Tibial artery (tissue), 4 donors: ENCODE measurements at regions not wholly inside any gene's neighbourhood (a gene's known extent, or its start where the extent isn't known, plus 50 kb on each side); places are given as distances from the start of the nearest gene placed in this dataset.

Source experiments
- DNase-seq, 2 donors: peaks; one replicate each; pipeline ENCODE4 v3.0.0-alpha.2; 2019
- H3K27ac ChIP-seq, 2 donors: fragments of 200-600 bp; sonication (generic) in 1 of 2; 1 replicate in 1 of 2; 2 replicates in 1 of 2; pipeline ENCODE4 v1.5.1; 2018 to 2019; ENCODE audit warnings: mild to moderate bottlenecking in 1 of 2
- H3K27me3 ChIP-seq, 2 donors: fragments of 200-600 bp; sonication (generic) in 1 of 2; one replicate each; pipeline versions ENCODE4 v1.5.1 to v1.6.0; 2016 to 2019
- H3K36me3 ChIP-seq, 3 donors: fragments of 200-600 bp; sonication (generic) in 2 of 3; one replicate each; pipeline ENCODE4 v1.5.1; 2016 to 2019; ENCODE audit warnings: mild to moderate bottlenecking in 2 of 3
- H3K4me1 ChIP-seq, 4 donors: fragments of 200-600 bp; sonication (generic) in 2 of 4; 1 replicate in 3 of 4; 2 replicates in 1 of 4; pipeline ENCODE4 v1.5.1; 2016 to 2019
- H3K4me3 ChIP-seq, 2 donors: fragments of 200-600 bp; sonication (generic) in 1 of 2; 1 replicate in 1 of 2; 2 replicates in 1 of 2; pipeline ENCODE4 v1.5.1; 2018 to 2019; ENCODE audit warnings: mild to moderate bottlenecking in 2 of 2
- H3K9me3 ChIP-seq, 3 donors: fragments of 200-600 bp; sonication (generic) in 1 of 3; one replicate each; pipeline ENCODE4 v1.5.1; 2016 to 2019
- CTCF ChIP-seq, 2 experiments: fragments of 200-600 bp in 1 of 2; fragments of 450-650 bp in 1 of 2; IDR thresholded peaks; one replicate each; pipeline ENCODE4 v1.5.1; 2017 to 2019; ENCODE audit warnings: antibody characterized with exemption in 2 of 2, mild to moderate bottlenecking in 1 of 2, moderate library complexity in 1 of 2
- intact Hi-C: fragments of 100-400 bp; cut with DNase I; formaldehyde crosslinking; loops from one replicate; pipeline ENCODE4 v1.15.0; 2023; ENCODE audit warnings: low total_unique reads

- no peak for TF ChIP-seq CTCF (IDR thresholded peaks at IDR 0.05)
- intact Hi-C loops = no loop called here
- Histone ChIP-seq H3K27ac (no peak overlapping the region), H3K36me3 (no peaks in the 10 kb centered on the region), H3K9me3 (no peaks in the 10 kb centered on the region), H3K4me3 (no peak overlapping the region), H3K27me3 (no peaks in the 10 kb centered on the region), H3K4me1 (peaks cover 0 to 9% (median 3%) of the 10 kb centered on the region in 4 donors)
- DNase-seq = no peak
Observed at GRCh38 chr14:92263681-92264080, 59.3 kb upstream of the SLC24A4 start.

GRCh38 chr14:92264195-92264594 lies 58.8 kb upstream of the SLC24A4 start:
- no peak overlapping the region for H3K27ac ChIP-seq
- no peak for TF ChIP-seq CTCF (IDR thresholded peaks at IDR 0.05)
- no peak for DNase-seq

GRCh38 chr14:92266216-92266615 lies 56.7 kb upstream of the SLC24A4 start:
- no peak for DNase-seq
- TF ChIP-seq CTCF (IDR thresholded peaks at IDR 0.05) = no peak

More at GRCh38 chr14:92264195-92264594, 58.8 kb upstream of the SLC24A4 start:
- Histone ChIP-seq H3K27me3 (no peaks in the 10 kb centered on the region), H3K4me1 (peaks cover 0 to 9% (median 3%) of the 10 kb centered on the region in 4 donors), H3K9me3 (no peaks in the 10 kb centered on the region), H3K36me3 (no peaks in the 10 kb centered on the region), H3K4me3 (no peak overlapping the region)
- intact Hi-C loops = no loop called here

More at GRCh38 chr14:92266216-92266615, 56.7 kb upstream of the SLC24A4 start:
- Histone ChIP-seq H3K36me3 (no peaks in the 10 kb centered on the region), H3K4me1 (peaks cover 0 to 9% (median 3%) of the 10 kb centered on the region in 4 donors), H3K27me3 (no peaks in the 10 kb centered on the region), H3K9me3 (no peaks in the 10 kb centered on the region), H3K4me3 (no peak overlapping the region), H3K27ac (no peak overlapping the region)
- intact Hi-C loops = no loop called here
